BJ (cell line): ENCODE measurements at regions not wholly inside any gene's neighbourhood (a gene's known extent, or its start where the extent isn't known, plus 50 kb on each side); places are given as distances from the start of the nearest gene placed in this dataset.

Experiments used
- CTCF ChIA-PET: fragments of 350-600 bp; formaldehyde crosslinking; extraction: SDS; loops from one replicate; lab custom pipeline; 2021; ENCODE audit warnings: antibody characterized with exemption, inconsistent platforms; lab: Yijun Ruan, JAX
- POLR2A ChIA-PET: fragments of 300-600 bp; sonication (Branson Sonifier 250); formaldehyde crosslinking; extraction: SDS; loops from one replicate; lab custom pipeline; 2021; ENCODE audit warnings: antibody characterized with exemption; lab: Charles Lee
- DNase-seq: peaks from one replicate; pipeline ENCODE4 v3.0.0-alpha.2; 2011; ENCODE audit warnings: low read depth
- H3K27me3 ChIP-seq: 2 replicates; pipeline ENCODE4 v1.6.0; 2011; ENCODE audit warnings: low read length; ENCODE audit not compliant: control insufficient read depth, insufficient read depth
- H3K36me3 ChIP-seq: 2 replicates; pipeline ENCODE4 v1.5.1; 2011; ENCODE audit warnings: low read length; ENCODE audit not compliant: control insufficient read depth, insufficient read depth
- H3K4me3 ChIP-seq: 2 replicates; pipeline ENCODE4 v1.5.1; 2011; ENCODE audit warnings: low read depth, mild to moderate bottlenecking, control low read depth, low read length
- CTCF ChIP-seq: IDR thresholded peaks from 2 replicates; pipeline ENCODE4 v1.5.1; 2011; ENCODE audit warnings: low read depth, mild to moderate bottlenecking, control low read depth, inconsistent platforms, low read length, moderate library complexity; ENCODE audit not compliant: insufficient read depth

- H3K27me3 ChIP-seq = no peaks in the 10 kb centered on the region
- CTCF ChIA-PET = no interaction called here
Measured at GRCh38 chr3:159147813-159148212, 346.0 kb downstream of the MFSD1 start.

DNA sequence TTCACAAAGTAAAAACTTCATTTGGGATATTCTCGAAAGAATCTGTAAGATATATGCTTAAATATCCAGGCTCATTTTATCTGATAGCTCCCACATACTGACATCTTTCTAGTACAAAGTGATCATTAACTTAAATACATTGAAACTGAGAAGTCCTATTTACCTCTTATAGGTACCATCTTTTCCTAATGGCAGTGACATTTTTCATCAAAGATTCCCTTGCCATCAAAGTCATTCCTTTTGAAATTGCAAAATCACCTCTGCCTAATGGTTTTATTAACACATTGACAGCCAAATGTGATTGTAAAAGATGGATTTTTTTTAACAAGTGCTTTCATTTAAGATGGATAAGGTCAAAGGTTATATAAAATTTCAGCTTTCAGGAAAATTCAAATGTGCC, 346.6 kb downstream of the MFSD1 start:
- no peak for TF ChIP-seq CTCF
- DNase-seq = no peak
- Histone ChIP-seq H3K4me3 (no peak overlapping the region), H3K27me3 (no peaks in the 10 kb centered on the region), H3K36me3 (no peaks in the 10 kb centered on the region)
- POLR2A ChIA-PET = no interaction called here
- CTCF ChIA-PET = no interaction called here

More at GRCh38 chr3:159147813-159148212, 346.0 kb downstream of the MFSD1 start:
- no peaks in the 10 kb centered on the region for H3K36me3 ChIP-seq
- no peak overlapping the region for H3K4me3 ChIP-seq
- TF ChIP-seq CTCF = no peak
- no peak for DNase-seq
- POLR2A ChIA-PET = no interaction called here

- CTCF ChIA-PET = no interaction called here
Measured at GRCh38 chr3:159149131-159149530, 347.3 kb downstream of the MFSD1 start.

GRCh38 chr3:159149633-159150032, 347.8 kb downstream of the MFSD1 start:
- DNase-seq = no peak
- ChIA-PET CTCF (no interaction called here), POLR2A (no interaction called here)
- no peak for TF ChIP-seq CTCF
- H3K4me3 ChIP-seq = no peak overlapping the region
- H3K36me3 ChIP-seq = no peaks in the 10 kb centered on the region
- H3K27me3 ChIP-seq = no peaks in the 10 kb centered on the region

More at GRCh38 chr3:159149131-159149530, 347.3 kb downstream of the MFSD1 start:
- DNase-seq = no peak
- no peak for TF ChIP-seq CTCF
- Histone ChIP-seq H3K4me3 (no peak overlapping the region), H3K27me3 (no peaks in the 10 kb centered on the region), H3K36me3 (no peaks in the 10 kb centered on the region)
- POLR2A ChIA-PET = no interaction called here

GRCh38 chr3:159150180-159150579, 348.3 kb downstream of the MFSD1 start:
- H3K4me3 ChIP-seq = no peak overlapping the region
- DNase-seq = no peak
- POLR2A ChIA-PET = no interaction called here
- TF ChIP-seq CTCF = no peak
- CTCF ChIA-PET = no interaction called here
- no peaks in the 10 kb centered on the region for H3K36me3 ChIP-seq
- H3K27me3 ChIP-seq = no peaks in the 10 kb centered on the region
